SK-N-SH treated with all-trans-retinoic acid at 6 μM for 48 hours (cell line): ENCODE measurements at regions not wholly inside any gene's neighbourhood (a gene's known extent, or its start where the extent isn't known, plus 50 kb on each side); places are given as distances from the start of the nearest gene placed in this dataset.

Experiments
- ATAC-seq: fragments of 200-7000 bp; cut with Tn5 transposase; 3 replicates; pipeline ENCODE4 v1.9.1; 2020; ENCODE audit warnings: mild to moderate bottlenecking, moderate library complexity
- ARNTL ChIP-seq: fragments of 450-650 bp; formaldehyde crosslinking; IDR thresholded peaks from 2 replicates; pipeline ENCODE4 v1.5.0; 2020; ENCODE audit warnings: low read depth, mild to moderate bottlenecking, moderate library complexity, borderline replicate concordance
- BACH2 ChIP-seq: fragments of 250-450 bp; sonication (Bioruptor Pico); IDR thresholded peaks from 2 replicates; pipeline ENCODE4 v1.9.0; 2021; ENCODE audit warnings: mild to moderate bottlenecking, borderline replicate concordance
- CREB5 ChIP-seq: fragments of 250-450 bp; sonication (Bioruptor Pico); IDR thresholded peaks from 2 replicates; pipeline ENCODE4 v1.5.1; 2020; ENCODE audit warnings: low read depth, mild to moderate bottlenecking, moderate library complexity
- CSDC2 ChIP-seq: fragments of 250-450 bp; sonication (Bioruptor Pico); IDR thresholded peaks from 2 replicates; pipeline ENCODE4 v1.5.0; 2020; ENCODE audit warnings: mild to moderate bottlenecking, moderate library complexity
- ESRRG ChIP-seq: fragments of 250-450 bp; sonication (Bioruptor Pico); IDR thresholded peaks from 2 replicates; pipeline ENCODE4 v1.6.1; 2021; ENCODE audit warnings: mild to moderate bottlenecking
- GLIS3 ChIP-seq: fragments of 250-450 bp; sonication (Bioruptor Pico); IDR thresholded peaks from 2 replicates; pipeline ENCODE4 v1.5.0; 2020; ENCODE audit warnings: mild to moderate bottlenecking, moderate library complexity
- ISL1 ChIP-seq: fragments of 250-450 bp; sonication (Bioruptor Pico); IDR thresholded peaks from 2 replicates; pipeline ENCODE4 v2.1.2; 2022; ENCODE audit warnings: mild to moderate bottlenecking, moderate library complexity
- OSR1 ChIP-seq: fragments of 250-450 bp; sonication (Bioruptor Pico); IDR thresholded peaks from 2 replicates; pipeline ENCODE4 v1.8.0; 2022; ENCODE audit warnings: moderate library complexity, mild to moderate bottlenecking, inconsistent platforms
- PATZ1 ChIP-seq: fragments of 250-450 bp; sonication (Bioruptor Pico); IDR thresholded peaks from 2 replicates; pipeline ENCODE4 v1.8.0; 2020; ENCODE audit warnings: mild to moderate bottlenecking, moderate library complexity, borderline replicate concordance
- POU6F1 ChIP-seq: fragments of 250-450 bp; sonication (Bioruptor Pico); IDR thresholded peaks from 2 replicates; pipeline ENCODE4 v1.8.0; 2021; ENCODE audit warnings: low read depth, mild to moderate bottlenecking, moderate library complexity, borderline replicate concordance
- PPARA ChIP-seq: fragments of 250-450 bp; sonication (Bioruptor Pico); IDR thresholded peaks from 2 replicates; pipeline ENCODE4 v1.5.0; 2020; ENCODE audit warnings: mild to moderate bottlenecking, borderline replicate concordance
- RARB ChIP-seq: fragments of 250-450 bp; sonication (Bioruptor Pico); IDR thresholded peaks from 2 replicates; pipeline ENCODE4 v1.8.0; 2021; ENCODE audit warnings: mild to moderate bottlenecking, moderate library complexity
- SNAI2 ChIP-seq: fragments of 250-450 bp; sonication (Bioruptor Pico); IDR thresholded peaks from 2 replicates; pipeline ENCODE4 v1.5.0; 2020; ENCODE audit warnings: mild to moderate bottlenecking, moderate library complexity
- TCF4 ChIP-seq: fragments of 250-450 bp; sonication (Bioruptor Pico); IDR thresholded peaks from 2 replicates; pipeline ENCODE4 v1.8.0; 2021; ENCODE audit warnings: mild to moderate bottlenecking, moderate library complexity, borderline replicate concordance
- TOX ChIP-seq: fragments of 250-450 bp; sonication (Bioruptor Pico); IDR thresholded peaks from 2 replicates; pipeline ENCODE4 v1.8.0; 2021; ENCODE audit warnings: mild to moderate bottlenecking, moderate library complexity, borderline replicate concordance
- TSHZ2 ChIP-seq: fragments of 250-450 bp; sonication (Bioruptor Pico); IDR thresholded peaks from 2 replicates; pipeline ENCODE4 v1.5.0; 2020; ENCODE audit warnings: mild to moderate bottlenecking, moderate library complexity
- ZC3H10 ChIP-seq: fragments of 250-450 bp; sonication (Bioruptor Pico); IDR thresholded peaks from 2 replicates; pipeline ENCODE4 v1.5.1; 2021; ENCODE audit warnings: mild to moderate bottlenecking, moderate library complexity
- ZFP3 ChIP-seq: fragments of 250-450 bp; sonication (Bioruptor Pico); IDR thresholded peaks from 2 replicates; pipeline ENCODE4 v1.5.0; 2020; ENCODE audit warnings: mild to moderate bottlenecking, moderate library complexity
- ZFP30 ChIP-seq: fragments of 450-650 bp; formaldehyde crosslinking; IDR thresholded peaks from 2 replicates; pipeline ENCODE4 v1.5.0; 2022; ENCODE audit warnings: mild to moderate bottlenecking, moderate library complexity
- ZNF565 ChIP-seq: fragments of 450-650 bp; formaldehyde crosslinking; conservative IDR thresholded peaks from 2 replicates; pipeline ENCODE4 v1.5.0; 2020; ENCODE audit warnings: low read depth, mild to moderate bottlenecking, moderate library complexity
- ZNF8 ChIP-seq: fragments of 450-650 bp; formaldehyde crosslinking; IDR thresholded peaks from 2 replicates; pipeline ENCODE4 v1.5.0; 2020; ENCODE audit warnings: mild to moderate bottlenecking, moderate library complexity

GRCh38 chr9:88773627-88774244 lies 217.5 kb upstream of the S1PR3 start:
- no peak for TF ChIP-seq SNAI2 (CRISPR knock-in tag)
- TF ChIP-seq CSDC2 (CRISPR knock-in tag), result no peak
- no peak for TF ChIP-seq TSHZ2
- no peak for TF ChIP-seq ZC3H10
- no peak for TF ChIP-seq ZFP30 (CRISPR knock-in tag)
- TF ChIP-seq OSR1 (CRISPR knock-in tag), result no peak
- TF ChIP-seq ZNF8 (CRISPR knock-in tag), result no peak
- TF ChIP-seq ZFP3 (CRISPR knock-in tag), result no peak
- TF ChIP-seq PPARA (CRISPR knock-in tag), result no peak
- no peak for TF ChIP-seq POU6F1 (CRISPR knock-in tag)
- no peak for TF ChIP-seq ESRRG (CRISPR knock-in tag)
- no peak for TF ChIP-seq BACH2
- TF ChIP-seq ZNF565 (CRISPR knock-in tag), result no peak
- no peak for TF ChIP-seq TCF4
- no peak for TF ChIP-seq TOX
- no peak for TF ChIP-seq PATZ1 (CRISPR knock-in tag)
- TF ChIP-seq RARB (CRISPR knock-in tag), result no peak
- TF ChIP-seq CREB5 (CRISPR knock-in tag), result no peak

GRCh38 chr9:88775037-88775471 lies 216.2 kb upstream of the S1PR3 start:
- TF ChIP-seq ZC3H10 (no peak), ISL1 (CRISPR knock-in tag) (peak; percentile 78), ZFP3 (CRISPR knock-in tag) (no peak)
- ATAC-seq, result peak; percentile 44

More at GRCh38 chr9:88773627-88774244, 217.5 kb upstream of the S1PR3 start:
- peak; percentile 16; the same call in 2 of the 3 replicates for ATAC-seq

GRCh38 chr9:88775559-88775958 lies 215.7 kb upstream of the S1PR3 start:
- TF ChIP-seq ISL1 (CRISPR knock-in tag) (no peak), OSR1 (CRISPR knock-in tag) (no peak), GLIS3 (CRISPR knock-in tag) (no peak), POU6F1 (CRISPR knock-in tag) (no peak), ARNTL (CRISPR knock-in tag) (no peak), TCF4 (no peak), CREB5 (CRISPR knock-in tag) (no peak), ZNF565 (CRISPR knock-in tag) (no peak), TOX (no peak), TSHZ2 (no peak), PATZ1 (CRISPR knock-in tag) (no peak), ESRRG (CRISPR knock-in tag) (no peak), RARB (CRISPR knock-in tag) (no peak), ZC3H10 (no peak)
- no peak for ATAC-seq
